Mesendoderm (in vitro differentiated cells): ENCODE measurements at regions not wholly inside any gene's neighbourhood (a gene's known extent, or its start where the extent isn't known, plus 50 kb on each side); places are given as distances from the start of the nearest gene placed in this dataset. TPM values are rescaled to one million over a fixed set of nuclear protein-coding genes. Genes with fewer than 3 reads are reported as not detected.

Experiments
- small RNA-seq: library from polyadenylated mRNA; stranded (forward); fragments of <200 nt; extraction: miRNeasy Mini kit (QIAGEN cat#:217004); gene quantifications from one replicate; pipeline ENCODE3, GENCODE V24; 2013; ENCODE audit not compliant: insufficient read depth

Small RNA genes in the stretch of these regions (small RNA-seq; reads per million reads assigned to genes)
- not detected for gene AC074348.1
- not detected for gene RNU2-29P
